ENCODE measurements at regions not wholly inside any gene's neighbourhood (a gene's known extent, or its start where the extent isn't known, plus 50 kb on each side); places are given as distances from the start of the nearest gene placed in this dataset.

DNA sequence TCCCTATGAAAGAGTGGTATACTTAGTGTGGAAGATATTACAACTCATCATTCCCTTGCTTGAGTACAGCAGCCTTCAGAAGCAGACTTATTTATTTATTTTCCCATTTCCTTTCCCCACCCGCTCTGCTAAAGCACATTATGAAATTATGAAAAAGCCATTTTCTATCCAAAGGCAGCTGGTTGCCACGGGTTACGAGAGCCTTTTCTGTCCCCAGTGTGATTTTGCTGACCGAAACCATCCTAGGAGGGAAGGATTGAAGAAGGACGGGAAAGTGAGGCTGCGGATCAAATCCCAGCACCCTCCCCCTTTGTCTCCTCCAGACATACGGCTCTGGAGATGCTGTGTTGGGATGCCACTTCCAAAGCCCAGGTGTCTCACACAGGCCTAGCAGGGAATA, 246.9 kb downstream of the TLR4 start:
- intact Hi-C loops (cut with micrococcal nuclease), result no loop called here
- Histone ChIP-seq H3K4me1 (ENCODE audit: control insufficient read depth, insufficient read depth, low read length) (no peaks in the 10 kb centered on the region), H3K9me3 (ENCODE audit: control insufficient read depth, insufficient read depth, low read length) (no peaks in the 10 kb centered on the region), H3K27ac (ENCODE audit: low read length) (no peak overlapping the region), H3K27me3 (ENCODE audit: control insufficient read depth, insufficient read depth, low read length) (no peaks in the 10 kb centered on the region), H3K4me3 (ENCODE audit: low read length) (no peak overlapping the region), H3K36me3 (ENCODE audit: control insufficient read depth, insufficient read depth, low read length) (no peaks in the 10 kb centered on the region)
- DNase-seq, result no peak
- WGBS (ENCODE audit: insufficient coverage), result 100% methylated on average over 2 of the region's 7 CpGs
- TF ChIP-seq, protein P1, sequence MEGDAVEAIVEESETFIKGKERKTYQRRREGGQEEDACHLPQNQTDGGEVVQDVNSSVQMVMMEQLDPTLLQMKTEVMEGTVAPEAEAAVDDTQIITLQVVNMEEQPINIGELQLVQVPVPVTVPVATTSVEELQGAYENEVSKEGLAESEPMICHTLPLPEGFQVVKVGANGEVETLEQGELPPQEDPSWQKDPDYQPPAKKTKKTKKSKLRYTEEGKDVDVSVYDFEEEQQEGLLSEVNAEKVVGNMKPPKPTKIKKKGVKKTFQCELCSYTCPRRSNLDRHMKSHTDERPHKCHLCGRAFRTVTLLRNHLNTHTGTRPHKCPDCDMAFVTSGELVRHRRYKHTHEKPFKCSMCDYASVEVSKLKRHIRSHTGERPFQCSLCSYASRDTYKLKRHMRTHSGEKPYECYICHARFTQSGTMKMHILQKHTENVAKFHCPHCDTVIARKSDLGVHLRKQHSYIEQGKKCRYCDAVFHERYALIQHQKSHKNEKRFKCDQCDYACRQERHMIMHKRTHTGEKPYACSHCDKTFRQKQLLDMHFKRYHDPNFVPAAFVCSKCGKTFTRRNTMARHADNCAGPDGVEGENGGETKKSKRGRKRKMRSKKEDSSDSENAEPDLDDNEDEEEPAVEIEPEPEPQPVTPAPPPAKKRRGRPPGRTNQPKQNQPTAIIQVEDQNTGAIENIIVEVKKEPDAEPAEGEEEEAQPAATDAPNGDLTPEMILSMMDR (IDR thresholded peaks at IDR 0.05), result no peak
- Mint-ChIP-seq H3K9me3 (peaks cover 2 to 6% of the 10 kb centered on the region in 2 donors), H3K4me1 (no peaks in the 10 kb centered on the region), H3K36me3 (no peaks in the 10 kb centered on the region), H3K4me3 (no peak overlapping the region), H3K27me3 (ENCODE audit: low read depth in 2 of 2) (peaks cover 0 to 8% of the 10 kb centered on the region in 2 donors), H3K27ac (no peak overlapping the region)
- ATAC-seq, result no peak

DNA sequence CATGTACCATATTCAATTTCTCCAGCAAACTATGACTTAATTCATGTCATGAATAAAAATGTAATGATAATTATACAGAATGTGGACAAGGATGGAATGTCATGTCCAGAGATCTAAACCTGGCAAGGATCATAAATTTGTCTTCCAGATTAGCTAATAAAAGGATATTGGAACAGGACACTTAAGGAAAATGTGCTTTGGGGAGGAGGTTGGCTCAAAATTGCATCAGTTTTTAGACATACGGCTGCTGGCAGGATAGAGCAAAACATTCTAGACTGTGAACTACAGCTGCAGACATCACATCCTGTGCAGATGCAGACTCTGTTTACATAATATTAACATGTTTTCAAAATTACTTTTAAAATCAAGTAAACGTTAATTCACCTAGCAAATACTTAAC, 248.4 kb downstream of the TLR4 start:
- H3K27ac Mint-ChIP-seq, result no peak overlapping the region
- peaks cover 2 to 6% of the 10 kb centered on the region in 2 donors for H3K9me3 Mint-ChIP-seq
- WGBS (ENCODE audit: insufficient coverage), result 90% methylated on average over 1 of the region's 2 CpGs

DNA sequence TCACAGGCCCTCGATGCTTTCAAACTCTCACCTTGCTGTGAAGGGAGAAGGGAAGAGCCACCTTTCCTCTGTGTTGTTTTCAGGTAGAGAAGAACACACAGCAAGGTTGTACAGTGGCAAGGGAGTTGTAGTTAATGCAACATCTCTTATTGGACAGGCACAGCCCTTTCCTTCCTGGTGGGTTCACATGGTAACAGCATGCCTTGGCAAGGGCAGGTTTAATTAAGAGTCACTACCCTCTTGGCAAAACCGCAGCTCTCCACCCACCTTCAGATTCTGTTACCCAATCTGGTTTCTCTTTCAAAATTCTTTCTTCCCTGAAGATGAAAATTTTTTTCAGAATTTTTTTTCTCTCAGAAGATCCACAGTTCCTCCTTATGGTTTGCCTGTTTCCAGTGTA, 253.1 kb downstream of the TLR4 start:
- intact Hi-C loops (cut with micrococcal nuclease), result no loop called here
- no peak overlapping the region for H3K4me3 Mint-ChIP-seq
- no peaks in the 10 kb centered on the region for H3K9me3 ChIP-seq (ENCODE audit: control insufficient read depth, insufficient read depth, low read length)

More for the DNA sequence above, 248.4 kb downstream of the TLR4 start:
- no peaks in the 10 kb centered on the region for H3K36me3 ChIP-seq (ENCODE audit: control insufficient read depth, insufficient read depth, low read length)
- H3K27me3 ChIP-seq (ENCODE audit: control insufficient read depth, insufficient read depth, low read length), result no peaks in the 10 kb centered on the region
- H3K9me3 ChIP-seq (ENCODE audit: control insufficient read depth, insufficient read depth, low read length), result no peaks in the 10 kb centered on the region
- no peak for ATAC-seq
- no peak for DNase-seq
- no peaks in the 10 kb centered on the region for H3K36me3 Mint-ChIP-seq
- no peak overlapping the region for H3K4me3 Mint-ChIP-seq
- H3K27me3 Mint-ChIP-seq (ENCODE audit: low read depth in 2 of 2), result peaks cover 0 to 10% of the 10 kb centered on the region in 2 donors
- H3K4me1 Mint-ChIP-seq, result no peaks in the 10 kb centered on the region
- H3K4me3 ChIP-seq (ENCODE audit: low read length), result no peak overlapping the region
- no peaks in the 10 kb centered on the region for H3K4me1 ChIP-seq (ENCODE audit: control insufficient read depth, insufficient read depth, low read length)
- TF ChIP-seq, protein P1 (IDR thresholded peaks at IDR 0.05), result no peak
- H3K27ac ChIP-seq (ENCODE audit: low read length), result no peak overlapping the region
- intact Hi-C loops (cut with micrococcal nuclease), result no loop called here

DNA sequence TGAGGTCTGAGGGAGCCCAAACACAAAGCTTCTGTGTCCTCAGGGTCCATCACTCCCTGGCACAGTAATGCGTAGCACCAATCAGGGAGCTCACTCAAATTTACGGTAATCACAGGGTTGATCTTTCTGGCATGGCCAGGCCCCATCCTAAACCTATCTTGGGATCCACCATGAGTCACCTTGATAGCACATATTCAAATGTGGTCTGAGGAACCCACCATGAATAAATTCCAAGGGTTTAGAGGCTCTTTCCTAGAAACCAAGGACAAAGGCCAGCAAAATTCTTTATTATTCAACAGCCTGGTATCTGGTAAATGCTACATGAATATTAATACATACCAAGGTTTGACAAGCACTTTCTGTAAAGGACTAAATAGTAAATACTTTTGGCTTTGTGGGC, 254.5 kb downstream of the TLR4 start:
- no peaks in the 10 kb centered on the region for H3K9me3 ChIP-seq (ENCODE audit: control insufficient read depth, insufficient read depth, low read length)
- H3K27me3 Mint-ChIP-seq (ENCODE audit: low read depth in 2 of 2), result peaks cover 0 to 10% of the 10 kb centered on the region in 2 donors
- WGBS (ENCODE audit: insufficient coverage), result 97% methylated on average over 2 of the region's 2 CpGs
- peaks cover 2% of the 10 kb centered on the region in 2 donors for H3K9me3 Mint-ChIP-seq
- H3K27ac Mint-ChIP-seq, result no peak overlapping the region
- H3K4me1 ChIP-seq (ENCODE audit: control insufficient read depth, insufficient read depth, low read length), result no peaks in the 10 kb centered on the region
- DNase-seq (no peak), ATAC-seq (no peak)
- H3K4me3 ChIP-seq (ENCODE audit: low read length), result no peak overlapping the region
- no peak overlapping the region for H3K4me3 Mint-ChIP-seq
- H3K27me3 ChIP-seq (ENCODE audit: control insufficient read depth, insufficient read depth, low read length), result no peaks in the 10 kb centered on the region
- intact Hi-C loops (cut with micrococcal nuclease), result no loop called here
- H3K27ac ChIP-seq (ENCODE audit: low read length), result no peak overlapping the region
- TF ChIP-seq, protein P1 (IDR thresholded peaks at IDR 0.05), result no peak
- H3K36me3 Mint-ChIP-seq, result no peaks in the 10 kb centered on the region
- no peaks in the 10 kb centered on the region for H3K36me3 ChIP-seq (ENCODE audit: control insufficient read depth, insufficient read depth, low read length)
- no peaks in the 10 kb centered on the region for H3K4me1 Mint-ChIP-seq

More for the DNA sequence above, 253.1 kb downstream of the TLR4 start:
- ATAC-seq (no peak), DNase-seq (no peak)
- no peak overlapping the region for H3K27ac Mint-ChIP-seq
- no peaks in the 10 kb centered on the region for H3K27me3 ChIP-seq (ENCODE audit: control insufficient read depth, insufficient read depth, low read length)
- H3K36me3 Mint-ChIP-seq, result no peaks in the 10 kb centered on the region
- H3K9me3 Mint-ChIP-seq, result peaks cover 2% of the 10 kb centered on the region in 2 donors
- H3K4me3 ChIP-seq (ENCODE audit: low read length), result no peak overlapping the region
- H3K27ac ChIP-seq (ENCODE audit: low read length), result no peak overlapping the region
- H3K4me1 ChIP-seq (ENCODE audit: control insufficient read depth, insufficient read depth, low read length), result no peaks in the 10 kb centered on the region
- no peaks in the 10 kb centered on the region for H3K4me1 Mint-ChIP-seq
- H3K27me3 Mint-ChIP-seq (ENCODE audit: low read depth in 2 of 2), result peaks cover 0 to 10% of the 10 kb centered on the region in 2 donors
- TF ChIP-seq, protein P1 (IDR thresholded peaks at IDR 0.05), result no peak
- 42% methylated on average over 2 of the region's 2 CpGs for WGBS (ENCODE audit: insufficient coverage)
- H3K36me3 ChIP-seq (ENCODE audit: control insufficient read depth, insufficient read depth, low read length), result no peaks in the 10 kb centered on the region

Measured in natural killer cell (primary cell).